Keratinocyte (primary cell): ENCODE measurements at regions not wholly inside any gene's neighbourhood (a gene's known extent, or its start where the extent isn't known, plus 50 kb on each side); places are given as distances from the start of the nearest gene placed in this dataset.

ENCODE experiments used
- EZH2 ChIP-seq: IDR thresholded peaks from one replicate; pipeline ENCODE4 v1.6.1; 2012; ENCODE audit warnings: inconsistent platforms, mild to moderate bottlenecking, low read length, moderate library complexity
- TF ChIP-seq, protein P1 (sequence below), 3 experiments: IDR thresholded peaks in 1 of 3; conservative IDR thresholded peaks in 1 of 3; optimal IDR thresholded peaks in 1 of 3; 2 replicates in 2 of 3; 3 replicates in 1 of 3; pipeline versions ENCODE3 to v1.5.1; 2011; ENCODE audit warnings: low read length in 3 of 3, mild to moderate bottlenecking in 3 of 3, moderate library complexity in 2 of 3, control low read depth in 1 of 3, inconsistent platforms in 1 of 3; ENCODE audit not compliant: insufficient read depth in 2 of 3; ENCODE audit errors: extremely low read depth in 1 of 3

DNA sequence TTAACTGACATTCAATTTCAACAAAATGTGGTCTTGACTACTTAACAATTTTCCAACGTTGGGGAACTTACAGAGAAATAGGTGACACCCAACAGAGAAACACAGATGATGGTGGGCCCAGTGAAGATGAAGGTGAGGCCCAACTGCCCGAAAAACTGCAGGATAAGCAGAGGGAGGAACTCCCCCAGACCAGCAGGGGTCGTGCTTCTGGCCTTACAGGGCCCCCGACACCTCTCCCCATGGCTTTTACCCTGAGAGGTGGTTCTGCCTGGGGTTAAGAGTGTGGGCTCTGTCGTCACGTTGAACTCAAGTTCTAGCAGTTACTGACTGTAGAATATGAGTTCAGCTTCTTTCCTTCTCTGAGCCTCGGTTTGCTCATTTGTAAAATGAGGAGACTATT, 119.5 kb upstream of the SMIM21 start:
- TF ChIP-seq, protein P1, sequence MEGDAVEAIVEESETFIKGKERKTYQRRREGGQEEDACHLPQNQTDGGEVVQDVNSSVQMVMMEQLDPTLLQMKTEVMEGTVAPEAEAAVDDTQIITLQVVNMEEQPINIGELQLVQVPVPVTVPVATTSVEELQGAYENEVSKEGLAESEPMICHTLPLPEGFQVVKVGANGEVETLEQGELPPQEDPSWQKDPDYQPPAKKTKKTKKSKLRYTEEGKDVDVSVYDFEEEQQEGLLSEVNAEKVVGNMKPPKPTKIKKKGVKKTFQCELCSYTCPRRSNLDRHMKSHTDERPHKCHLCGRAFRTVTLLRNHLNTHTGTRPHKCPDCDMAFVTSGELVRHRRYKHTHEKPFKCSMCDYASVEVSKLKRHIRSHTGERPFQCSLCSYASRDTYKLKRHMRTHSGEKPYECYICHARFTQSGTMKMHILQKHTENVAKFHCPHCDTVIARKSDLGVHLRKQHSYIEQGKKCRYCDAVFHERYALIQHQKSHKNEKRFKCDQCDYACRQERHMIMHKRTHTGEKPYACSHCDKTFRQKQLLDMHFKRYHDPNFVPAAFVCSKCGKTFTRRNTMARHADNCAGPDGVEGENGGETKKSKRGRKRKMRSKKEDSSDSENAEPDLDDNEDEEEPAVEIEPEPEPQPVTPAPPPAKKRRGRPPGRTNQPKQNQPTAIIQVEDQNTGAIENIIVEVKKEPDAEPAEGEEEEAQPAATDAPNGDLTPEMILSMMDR (optimal IDR thresholded peaks at IDR 0.05 in 1 of 3, IDR thresholded peaks at IDR 0.05 in 1 of 3, conservative IDR thresholded peaks at IDR 0.05 in 1 of 3; ENCODE audit: extremely low read depth in 1 of 3, insufficient read depth in 2 of 3, low read length in 3 of 3): no peak
- no peak for TF ChIP-seq EZH2
